ENCODE measurements at regions not wholly inside any gene's neighbourhood (a gene's known extent, or its start where the extent isn't known, plus 50 kb on each side); places are given as distances from the start of the nearest gene placed in this dataset.

DNA sequence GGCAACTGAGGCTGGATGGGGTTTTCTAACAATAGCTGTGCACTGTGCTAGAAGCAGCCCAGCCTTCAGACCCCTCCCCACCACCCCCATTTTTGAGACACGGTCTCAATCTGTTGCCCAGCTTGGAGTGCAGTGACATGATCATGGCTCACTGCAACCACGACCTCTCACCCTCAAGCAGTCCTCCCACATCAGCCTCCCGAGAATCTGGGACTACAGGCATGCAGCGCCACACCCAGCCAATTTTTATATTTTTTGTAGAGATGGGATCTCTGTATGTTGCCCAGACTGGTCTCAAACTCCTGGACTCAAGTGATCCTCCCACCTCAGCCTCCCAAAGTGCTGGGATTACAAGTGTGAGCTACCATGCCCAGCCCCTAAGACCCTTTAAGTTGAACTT, 182.5 kb downstream of the DRD1 start:
- no peaks in the 10 kb centered on the region for H3K36me3 ChIP-seq
- no peak for DNase-seq (ENCODE audit: low spot score in 2 of 2)
- intact Hi-C loops (cut with DNase I; ENCODE audit: low total_unique reads) = no loop called here

GRCh38 chr5:175261037-175261436, 182.9 kb downstream of the DRD1 start:
- no peaks in the 10 kb centered on the region for H3K27me3 ChIP-seq
- H3K36me3 ChIP-seq = no peaks in the 10 kb centered on the region
- no peak overlapping the region for H3K4me3 ChIP-seq
- TF ChIP-seq POLR2AphosphoS5 (IDR thresholded peaks at IDR 0.05) = no peak
- no peaks in the 10 kb centered on the region for H3K4me1 ChIP-seq
- DNase-seq (ENCODE audit: low spot score in 2 of 2) = no peak
- H3K27ac ChIP-seq = no peak overlapping the region
- intact Hi-C loops (cut with DNase I; ENCODE audit: low total_unique reads) = no loop called here
- H3K9me3 ChIP-seq = peaks cover 0 to 6% of the 10 kb centered on the region in 2 donors

More for the DNA sequence above, 182.5 kb downstream of the DRD1 start:
- peaks cover 0 to 6% of the 10 kb centered on the region in 2 donors for H3K9me3 ChIP-seq
- H3K4me3 ChIP-seq = no peak overlapping the region
- no peaks in the 10 kb centered on the region for H3K27me3 ChIP-seq
- TF ChIP-seq POLR2AphosphoS5 (IDR thresholded peaks at IDR 0.05) (no peak), POLR2A (IDR thresholded peaks at IDR 0.05) (no peak)
- TF ChIP-seq, protein P1, sequence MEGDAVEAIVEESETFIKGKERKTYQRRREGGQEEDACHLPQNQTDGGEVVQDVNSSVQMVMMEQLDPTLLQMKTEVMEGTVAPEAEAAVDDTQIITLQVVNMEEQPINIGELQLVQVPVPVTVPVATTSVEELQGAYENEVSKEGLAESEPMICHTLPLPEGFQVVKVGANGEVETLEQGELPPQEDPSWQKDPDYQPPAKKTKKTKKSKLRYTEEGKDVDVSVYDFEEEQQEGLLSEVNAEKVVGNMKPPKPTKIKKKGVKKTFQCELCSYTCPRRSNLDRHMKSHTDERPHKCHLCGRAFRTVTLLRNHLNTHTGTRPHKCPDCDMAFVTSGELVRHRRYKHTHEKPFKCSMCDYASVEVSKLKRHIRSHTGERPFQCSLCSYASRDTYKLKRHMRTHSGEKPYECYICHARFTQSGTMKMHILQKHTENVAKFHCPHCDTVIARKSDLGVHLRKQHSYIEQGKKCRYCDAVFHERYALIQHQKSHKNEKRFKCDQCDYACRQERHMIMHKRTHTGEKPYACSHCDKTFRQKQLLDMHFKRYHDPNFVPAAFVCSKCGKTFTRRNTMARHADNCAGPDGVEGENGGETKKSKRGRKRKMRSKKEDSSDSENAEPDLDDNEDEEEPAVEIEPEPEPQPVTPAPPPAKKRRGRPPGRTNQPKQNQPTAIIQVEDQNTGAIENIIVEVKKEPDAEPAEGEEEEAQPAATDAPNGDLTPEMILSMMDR (IDR thresholded peaks at IDR 0.05) = no peak
- H3K4me1 ChIP-seq = no peaks in the 10 kb centered on the region
- H3K27ac ChIP-seq = no peak overlapping the region

GRCh38 chr5:175257847-175258194, 186.2 kb downstream of the DRD1 start:
- H3K4me1 ChIP-seq = peaks cover 0 to 8% of the 10 kb centered on the region in 2 donors

GRCh38 chr5:175257128-175257846, 186.7 kb downstream of the DRD1 start:
- Histone ChIP-seq H3K27me3 (no peaks in the 10 kb centered on the region), H3K9me3 (no peaks in the 10 kb centered on the region), H3K4me3 (no peak overlapping the region), H3K4me1 (peaks cover 0 to 8% of the 10 kb centered on the region in 2 donors), H3K36me3 (no peaks in the 10 kb centered on the region), H3K27ac (no peak overlapping the region)
- intact Hi-C loops (cut with DNase I; ENCODE audit: low total_unique reads) = no loop called here
- DNase-seq (ENCODE audit: low spot score in 2 of 2) = no peak
- TF ChIP-seq, protein P1 (IDR thresholded peaks at IDR 0.05) = no peak
- TF ChIP-seq POLR2AphosphoS5 (IDR thresholded peaks at IDR 0.05) (no peak), POLR2A (IDR thresholded peaks at IDR 0.05) (no peak)

More at GRCh38 chr5:175257847-175258194, 186.2 kb downstream of the DRD1 start:
- Histone ChIP-seq H3K9me3 (peaks cover 0 to under 1% of the 10 kb centered on the region in 2 donors), H3K4me3 (no peak overlapping the region), H3K27me3 (no peaks in the 10 kb centered on the region), H3K36me3 (no peaks in the 10 kb centered on the region), H3K27ac (no peak overlapping the region)
- intact Hi-C loops (cut with DNase I; ENCODE audit: low total_unique reads) = no loop called here
- DNase-seq (ENCODE audit: low spot score in 2 of 2) = no peak
- no peak for TF ChIP-seq POLR2A (IDR thresholded peaks at IDR 0.05)
- no peak for TF ChIP-seq POLR2AphosphoS5 (IDR thresholded peaks at IDR 0.05)
- TF ChIP-seq, protein P1 (IDR thresholded peaks at IDR 0.05) = no peak

DNA sequence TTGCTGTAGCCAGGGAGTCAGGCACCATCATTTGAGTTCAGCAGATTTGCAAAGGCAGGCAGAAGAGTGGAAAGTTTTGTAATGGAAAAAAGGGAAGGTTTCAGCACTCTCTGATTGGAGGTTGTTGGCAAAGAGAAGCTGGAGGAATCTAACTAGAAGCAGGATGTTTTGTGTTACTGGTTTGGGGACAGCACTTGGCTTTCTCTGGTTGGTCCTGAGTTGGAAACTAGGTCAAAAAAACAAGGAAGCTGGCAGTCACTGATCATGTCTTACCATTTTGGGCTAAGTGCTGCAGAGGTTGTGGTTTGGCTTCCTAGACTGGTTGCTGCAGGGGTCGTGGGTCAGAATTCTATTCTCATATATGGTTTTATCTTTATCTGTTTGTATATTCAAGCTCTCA, 189.8 kb downstream of the DRD1 start:
- Histone ChIP-seq H3K4me1 (peaks cover 0 to 8% of the 10 kb centered on the region in 2 donors), H3K27me3 (no peaks in the 10 kb centered on the region), H3K27ac (peak overlapping the region in 1 of 2 donors; percentile 52), H3K36me3 (no peaks in the 10 kb centered on the region), H3K9me3 (no peaks in the 10 kb centered on the region), H3K4me3 (no peak overlapping the region)
- DNase-seq (ENCODE audit: low spot score in 2 of 2) = peak in 1 of 2 donors; percentile 17
- intact Hi-C loops (cut with DNase I; ENCODE audit: low total_unique reads) = no loop called here
- TF ChIP-seq, protein P1 (IDR thresholded peaks at IDR 0.05) = no peak
- TF ChIP-seq POLR2A (IDR thresholded peaks at IDR 0.05) (no peak), POLR2AphosphoS5 (IDR thresholded peaks at IDR 0.05) (no peak)

Data from breast epithelium (tissue), 4 donors.